ENCODE measurements at regions not wholly inside any gene's neighbourhood (a gene's known extent, or its start where the extent isn't known, plus 50 kb on each side); places are given as distances from the start of the nearest gene placed in this dataset.

DNA sequence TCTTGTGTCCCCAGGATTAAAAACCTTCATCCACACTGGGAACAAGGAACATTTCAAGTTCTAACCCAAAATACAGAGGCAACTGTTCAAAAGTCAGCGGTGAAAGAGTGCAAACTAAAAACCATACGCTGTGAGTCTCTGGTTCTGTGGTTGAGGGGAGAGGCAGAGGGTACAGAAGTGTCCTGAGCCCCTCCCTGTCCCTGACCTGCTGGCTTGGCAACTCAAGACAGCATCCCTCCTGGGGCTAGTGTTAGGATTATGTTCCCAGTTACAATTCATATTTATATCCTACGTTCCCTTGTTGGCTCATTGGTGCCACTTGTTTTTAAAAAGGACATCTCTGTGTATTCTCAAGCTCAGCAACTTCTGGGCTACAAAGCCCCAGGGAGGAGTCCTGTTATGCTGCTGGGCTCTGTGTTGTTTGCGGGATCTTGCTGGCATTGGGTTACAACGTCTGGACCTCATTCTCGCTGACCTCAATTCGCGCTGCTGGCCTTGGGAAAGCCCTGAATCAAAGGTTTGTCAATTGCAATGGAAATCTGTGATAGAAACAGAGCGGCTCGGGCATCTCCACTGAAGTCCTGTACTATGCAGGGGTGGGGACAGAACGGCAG, 420.8 kb downstream of the FUT8 start:
- no peak for DNase-seq
- H3K4me1 Mint-ChIP-seq (ENCODE audit: low read depth), result no peaks in the 10 kb centered on the region
- no peaks in the 10 kb centered on the region for H3K9me3 Mint-ChIP-seq
- H3K36me3 Mint-ChIP-seq (ENCODE audit: low read depth), result no peaks in the 10 kb centered on the region
- no peak overlapping the region for H3K4me3 Mint-ChIP-seq
- H3K27ac Mint-ChIP-seq, result no peak overlapping the region
- no peak for TF ChIP-seq CTCF (IDR thresholded peaks at IDR 0.05)
- peaks cover 24% of the 10 kb centered on the region for H3K27me3 Mint-ChIP-seq (ENCODE audit: insufficient read depth)

- H3K9me3 Mint-ChIP-seq, result no peaks in the 10 kb centered on the region
Observed at GRCh38 chr14:65834051-65834450, 421.5 kb downstream of the FUT8 start.

DNA sequence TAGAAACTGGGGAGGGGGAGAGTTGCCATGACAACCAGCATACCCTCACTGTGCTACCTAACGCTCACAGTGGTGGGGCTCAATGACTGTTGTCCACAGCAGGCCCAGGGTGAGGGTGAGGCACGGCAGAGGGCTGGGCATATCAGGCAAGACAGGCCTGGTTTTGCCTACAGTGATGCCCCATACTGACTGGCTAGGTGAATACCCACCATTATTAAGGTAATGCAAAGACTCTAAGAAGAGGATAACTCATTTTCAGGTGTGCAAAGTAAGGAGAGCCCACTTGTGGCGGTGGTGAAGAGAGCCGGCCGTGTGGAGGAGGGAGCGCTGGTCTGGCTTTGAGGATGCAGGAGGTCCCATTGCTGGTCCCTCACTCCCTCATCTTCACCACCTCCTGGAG, 422.3 kb downstream of the FUT8 start:
- Mint-ChIP-seq H3K36me3 (ENCODE audit: low read depth) (no peaks in the 10 kb centered on the region), H3K9me3 (no peaks in the 10 kb centered on the region), H3K27ac (no peak overlapping the region), H3K4me3 (no peak overlapping the region), H3K4me1 (ENCODE audit: low read depth) (no peaks in the 10 kb centered on the region), H3K27me3 (ENCODE audit: insufficient read depth) (peaks cover 11% of the 10 kb centered on the region)
- no peak for DNase-seq
- TF ChIP-seq CTCF (IDR thresholded peaks at IDR 0.05), result no peak

More at GRCh38 chr14:65834051-65834450, 421.5 kb downstream of the FUT8 start:
- Mint-ChIP-seq H3K4me1 (ENCODE audit: low read depth) (no peaks in the 10 kb centered on the region), H3K27me3 (ENCODE audit: insufficient read depth) (peaks cover 18% of the 10 kb centered on the region), H3K36me3 (ENCODE audit: low read depth) (no peaks in the 10 kb centered on the region), H3K27ac (no peak overlapping the region), H3K4me3 (no peak overlapping the region)
- no peak for DNase-seq
- TF ChIP-seq CTCF (IDR thresholded peaks at IDR 0.05), result no peak

GRCh38 chr14:65835501-65835900, 423.0 kb downstream of the FUT8 start:
- no peaks in the 10 kb centered on the region for H3K36me3 Mint-ChIP-seq (ENCODE audit: low read depth)
- no peak for TF ChIP-seq CTCF (IDR thresholded peaks at IDR 0.05)
- no peak for DNase-seq
- no peak overlapping the region for H3K27ac Mint-ChIP-seq
- H3K9me3 Mint-ChIP-seq, result no peaks in the 10 kb centered on the region
- peaks cover 7% of the 10 kb centered on the region for H3K27me3 Mint-ChIP-seq (ENCODE audit: insufficient read depth)
- no peak overlapping the region for H3K4me3 Mint-ChIP-seq
- H3K4me1 Mint-ChIP-seq (ENCODE audit: low read depth), result no peaks in the 10 kb centered on the region

GRCh38 chr14:65838565-65838964, 426.0 kb downstream of the FUT8 start:
- H3K36me3 Mint-ChIP-seq (ENCODE audit: low read depth), result no peaks in the 10 kb centered on the region
- no peak for DNase-seq
- H3K27me3 Mint-ChIP-seq (ENCODE audit: insufficient read depth), result peaks cover under 1% of the 10 kb centered on the region; the same call in 1 of the 2 replicates
- H3K4me1 Mint-ChIP-seq (ENCODE audit: low read depth), result no peaks in the 10 kb centered on the region
- no peaks in the 10 kb centered on the region for H3K9me3 Mint-ChIP-seq
- no peak overlapping the region for H3K27ac Mint-ChIP-seq
- TF ChIP-seq CTCF (IDR thresholded peaks at IDR 0.05), result no peak
- H3K4me3 Mint-ChIP-seq, result no peak overlapping the region
